Neutrophil (primary cell): ENCODE measurements at regions not wholly inside any gene's neighbourhood (a gene's known extent, or its start where the extent isn't known, plus 50 kb on each side); places are given as distances from the start of the nearest gene placed in this dataset.

ENCODE experiments used
- H3K27ac ChIP-seq: fragments of 200-600 bp; sonication (generic); 2 replicates; pipeline ENCODE4 v1.5.1; 2016; ENCODE audit warnings: mild to moderate bottlenecking, moderate library complexity
- H3K27me3 ChIP-seq: fragments of 200-600 bp; sonication (generic); 2 replicates; pipeline ENCODE4 v1.6.0; 2016; ENCODE audit warnings: mild to moderate bottlenecking
- H3K36me3 ChIP-seq: fragments of 200-600 bp; sonication (generic); 2 replicates; pipeline ENCODE4 v1.5.1; 2017
- H3K4me1 ChIP-seq, 2 experiments: fragments of 200-600 bp in 1 of 2; sonication (generic) in 1 of 2; 1 replicate in 1 of 2; 2 replicates in 1 of 2; pipeline versions ENCODE4 v1.5.1 to v1.6.1; 2013 to 2016; ENCODE audit warnings: low read depth in 1 of 2, low read length in 1 of 2, mild to moderate bottlenecking in 1 of 2, moderate library complexity in 1 of 2; ENCODE audit not compliant: control insufficient read depth in 1 of 2, insufficient read depth in 1 of 2
- H3K4me3 ChIP-seq, 2 experiments: fragments of 200-600 bp in 1 of 2; sonication (generic) in 1 of 2; 1 replicate in 1 of 2; 2 replicates in 1 of 2; pipeline ENCODE4 v1.5.1; 2013 to 2016; ENCODE audit warnings: low read depth in 1 of 2, low read length in 1 of 2, mild to moderate bottlenecking in 1 of 2, moderate library complexity in 1 of 2
- H3K9me3 ChIP-seq: fragments of 200-600 bp; sonication (generic); 2 replicates; pipeline ENCODE4 v1.5.1; 2016
- TF ChIP-seq, protein P1 (sequence below): fragments of 200-600 bp; sonication (generic); IDR thresholded peaks from 2 replicates; pipeline ENCODE4 v1.5.1; 2016; ENCODE audit warnings: antibody characterized with exemption

DNA sequence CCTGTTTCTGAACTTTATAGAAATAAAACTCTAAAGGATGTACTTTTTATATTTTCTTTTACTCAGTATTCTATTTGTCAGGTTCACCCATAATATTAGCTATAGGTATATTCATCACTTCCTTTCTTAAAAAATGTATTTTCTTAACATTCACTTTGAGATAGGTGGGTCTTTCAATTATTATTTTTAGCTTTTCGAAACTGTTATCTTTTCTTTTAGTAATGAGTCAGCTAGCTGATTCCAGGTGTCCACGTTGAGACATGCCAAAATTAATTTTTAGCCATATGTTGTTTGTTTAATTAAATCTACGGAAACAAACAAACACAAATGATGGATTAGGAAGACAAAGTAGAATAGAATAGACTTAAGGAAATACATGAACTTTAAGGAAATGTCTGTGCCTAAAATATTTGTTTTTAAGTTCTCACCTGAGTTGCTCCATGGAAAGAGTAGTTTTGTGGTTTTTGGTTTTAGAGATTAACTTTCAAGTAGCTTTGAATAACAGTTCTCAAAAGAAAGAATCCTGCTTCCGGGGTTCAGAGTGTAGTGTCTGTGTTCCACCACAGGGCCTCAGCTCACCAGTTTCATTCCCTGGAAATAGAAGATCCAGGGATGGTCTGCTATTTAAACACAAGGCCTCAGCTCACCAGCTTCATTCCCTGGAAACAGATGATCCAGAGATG lies 435.0 kb downstream of the HAO1 start:
- Histone ChIP-seq H3K27ac (no peak overlapping the region), H3K4me1 (no peaks in the 10 kb centered on the region), H3K27me3 (no peaks in the 10 kb centered on the region), H3K4me3 (no peak overlapping the region), H3K36me3 (no peaks in the 10 kb centered on the region), H3K9me3 (no peaks in the 10 kb centered on the region)
- TF ChIP-seq, protein P1, sequence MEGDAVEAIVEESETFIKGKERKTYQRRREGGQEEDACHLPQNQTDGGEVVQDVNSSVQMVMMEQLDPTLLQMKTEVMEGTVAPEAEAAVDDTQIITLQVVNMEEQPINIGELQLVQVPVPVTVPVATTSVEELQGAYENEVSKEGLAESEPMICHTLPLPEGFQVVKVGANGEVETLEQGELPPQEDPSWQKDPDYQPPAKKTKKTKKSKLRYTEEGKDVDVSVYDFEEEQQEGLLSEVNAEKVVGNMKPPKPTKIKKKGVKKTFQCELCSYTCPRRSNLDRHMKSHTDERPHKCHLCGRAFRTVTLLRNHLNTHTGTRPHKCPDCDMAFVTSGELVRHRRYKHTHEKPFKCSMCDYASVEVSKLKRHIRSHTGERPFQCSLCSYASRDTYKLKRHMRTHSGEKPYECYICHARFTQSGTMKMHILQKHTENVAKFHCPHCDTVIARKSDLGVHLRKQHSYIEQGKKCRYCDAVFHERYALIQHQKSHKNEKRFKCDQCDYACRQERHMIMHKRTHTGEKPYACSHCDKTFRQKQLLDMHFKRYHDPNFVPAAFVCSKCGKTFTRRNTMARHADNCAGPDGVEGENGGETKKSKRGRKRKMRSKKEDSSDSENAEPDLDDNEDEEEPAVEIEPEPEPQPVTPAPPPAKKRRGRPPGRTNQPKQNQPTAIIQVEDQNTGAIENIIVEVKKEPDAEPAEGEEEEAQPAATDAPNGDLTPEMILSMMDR = no peak

DNA sequence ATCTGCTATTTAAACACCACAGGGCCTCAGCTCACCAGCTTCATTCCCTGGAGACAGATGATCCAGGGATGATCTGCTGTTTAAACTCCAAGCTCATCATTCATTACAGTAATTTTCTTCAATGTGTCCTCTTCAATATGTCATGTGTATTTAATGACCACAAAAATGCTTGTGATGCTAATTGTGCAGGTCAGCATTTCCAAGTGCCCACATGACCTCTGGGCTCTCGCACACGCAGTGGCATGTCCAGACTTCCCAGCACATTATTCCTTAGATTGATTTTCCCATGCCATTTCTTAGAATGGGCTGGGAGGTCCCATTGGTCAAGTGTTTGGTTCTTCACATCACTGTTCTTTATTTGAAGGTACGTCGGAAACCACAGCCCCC lies 434.4 kb downstream of the HAO1 start:
- Histone ChIP-seq H3K27ac (no peak overlapping the region), H3K27me3 (no peaks in the 10 kb centered on the region), H3K4me1 (no peaks in the 10 kb centered on the region), H3K36me3 (no peaks in the 10 kb centered on the region), H3K4me3 (no peak overlapping the region), H3K9me3 (no peaks in the 10 kb centered on the region)
- TF ChIP-seq, protein P1 = no peak

GRCh38 chr20:7516621-7517111 lies 423.6 kb downstream of the HAO1 start:
- Histone ChIP-seq H3K4me3 (no peak overlapping the region), H3K27ac (no peak overlapping the region), H3K4me1 (no peaks in the 10 kb centered on the region), H3K27me3 (no peaks in the 10 kb centered on the region), H3K36me3 (no peaks in the 10 kb centered on the region), H3K9me3 (no peaks in the 10 kb centered on the region)
- TF ChIP-seq, protein P1 = no peak

DNA sequence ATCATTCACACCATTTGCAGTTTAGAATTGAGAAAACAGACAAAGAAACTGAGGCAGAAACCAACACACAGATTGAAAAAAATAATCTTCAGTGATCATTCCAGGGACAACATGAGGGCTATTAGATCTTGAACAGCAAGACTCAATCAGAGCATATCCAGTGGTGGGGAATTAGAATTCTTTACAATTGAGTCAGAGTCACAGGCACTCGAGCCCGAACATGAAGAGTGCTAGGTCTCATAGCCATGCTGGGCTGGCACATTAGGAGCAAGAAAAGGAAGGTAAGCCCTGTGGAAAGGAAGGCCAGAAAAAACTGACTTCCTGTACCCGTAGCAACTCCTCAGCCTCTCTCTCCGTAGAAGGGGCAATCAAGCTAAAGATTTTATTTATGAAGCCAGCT lies 419.9 kb downstream of the HAO1 start:
- TF ChIP-seq, protein P1 = no peak
- H3K9me3 ChIP-seq = no peaks in the 10 kb centered on the region
- H3K27me3 ChIP-seq = no peaks in the 10 kb centered on the region
- no peak overlapping the region for H3K27ac ChIP-seq
- H3K4me1 ChIP-seq = no peaks in the 10 kb centered on the region
- H3K4me3 ChIP-seq = no peak overlapping the region
- no peaks in the 10 kb centered on the region for H3K36me3 ChIP-seq

DNA sequence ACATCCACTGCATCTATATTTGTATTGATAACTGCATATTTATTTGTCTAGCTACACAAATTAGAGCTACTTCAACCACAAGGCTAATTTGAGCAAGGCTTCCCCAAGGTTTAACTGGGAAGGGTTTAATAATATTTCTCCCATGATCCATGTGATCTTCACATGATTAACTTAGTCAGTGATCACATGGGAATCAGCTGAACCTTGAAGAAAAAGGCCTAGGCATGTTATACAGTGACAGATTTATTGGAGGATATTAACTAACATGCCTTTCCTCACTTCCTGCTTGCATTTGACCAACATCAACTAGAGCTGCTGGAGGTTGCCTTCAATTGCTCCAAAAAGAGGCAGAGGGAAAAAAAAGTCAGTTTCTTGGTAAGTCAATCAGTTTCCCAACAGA lies 417.0 kb downstream of the HAO1 start:
- Histone ChIP-seq H3K4me1 (no peaks in the 10 kb centered on the region), H3K4me3 (no peak overlapping the region), H3K9me3 (no peaks in the 10 kb centered on the region), H3K27ac (no peak overlapping the region), H3K36me3 (no peaks in the 10 kb centered on the region), H3K27me3 (no peaks in the 10 kb centered on the region)
- TF ChIP-seq, protein P1 = no peak
